Lower lobe of right lung (tissue), 2 donors: ENCODE measurements at regions not wholly inside any gene's neighbourhood (a gene's known extent, or its start where the extent isn't known, plus 50 kb on each side); places are given as distances from the start of the nearest gene placed in this dataset.

Experiments
- ATAC-seq, 2 donors: fragments of 200-7000 bp; cut with Tn5 transposase; one replicate each; pipeline ENCODE4 v1.9.1; 2020 to 2022; ENCODE audit warnings: mild to moderate bottlenecking in 2 of 2, moderate library complexity in 2 of 2
- DNase-seq: peaks from one replicate; pipeline ENCODE4 v3.0.0-alpha.2; 2020
- H3K27ac ChIP-seq: fragments of 200-600 bp; one replicate; pipeline ENCODE4 v1.8.0; 2022
- H3K27me3 ChIP-seq: fragments of 200-600 bp; one replicate; pipeline ENCODE4 v1.8.0; 2022; ENCODE audit warnings: low read depth
- H3K36me3 ChIP-seq: fragments of 200-600 bp; one replicate; pipeline ENCODE4 v1.8.0; 2022; ENCODE audit warnings: mild to moderate bottlenecking
- H3K4me1 ChIP-seq: fragments of 200-600 bp; one replicate; pipeline ENCODE4 v1.8.0; 2022
- H3K4me3 ChIP-seq: fragments of 200-600 bp; one replicate; pipeline ENCODE4 v1.8.0; 2022; ENCODE audit warnings: mild to moderate bottlenecking
- H3K9me3 ChIP-seq: fragments of 200-600 bp; one replicate; pipeline ENCODE4 v1.8.0; 2022
- intact Hi-C: fragments of 100-400 bp; cut with DNase I; formaldehyde crosslinking; loops from one replicate; pipeline ENCODE4 v1.11.0; 2022
- TF ChIP-seq, protein P1 (sequence below): fragments of 200-600 bp; IDR thresholded peaks from one replicate; pipeline ENCODE4 v1.8.0; 2022; ENCODE audit warnings: antibody characterized with exemption, mild to moderate bottlenecking
- donor health status: DM: no; HTN: yes; CAD: no; lungs with severe emphysema.

DNA sequence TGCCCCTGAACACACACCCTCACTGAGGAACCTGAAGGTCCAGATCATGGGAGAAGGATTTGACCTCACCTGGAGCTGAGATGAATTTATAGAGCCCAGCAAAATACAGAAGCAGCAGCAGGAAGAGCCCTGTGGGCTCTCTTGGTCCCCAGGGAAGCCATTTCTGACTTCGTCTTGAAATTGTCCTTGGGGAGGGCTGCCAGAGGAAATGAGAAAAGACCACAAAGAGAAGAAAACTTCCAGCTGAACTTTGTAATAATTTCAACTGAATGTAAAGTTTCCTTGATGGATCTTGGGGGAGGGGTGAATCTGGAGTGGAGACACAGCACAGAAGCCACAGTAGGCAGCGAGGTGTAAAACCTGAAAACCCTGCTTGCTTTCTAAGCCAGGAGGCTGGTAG lies 500.9 kb upstream of the NXPH2 start:
- TF ChIP-seq, protein P1, sequence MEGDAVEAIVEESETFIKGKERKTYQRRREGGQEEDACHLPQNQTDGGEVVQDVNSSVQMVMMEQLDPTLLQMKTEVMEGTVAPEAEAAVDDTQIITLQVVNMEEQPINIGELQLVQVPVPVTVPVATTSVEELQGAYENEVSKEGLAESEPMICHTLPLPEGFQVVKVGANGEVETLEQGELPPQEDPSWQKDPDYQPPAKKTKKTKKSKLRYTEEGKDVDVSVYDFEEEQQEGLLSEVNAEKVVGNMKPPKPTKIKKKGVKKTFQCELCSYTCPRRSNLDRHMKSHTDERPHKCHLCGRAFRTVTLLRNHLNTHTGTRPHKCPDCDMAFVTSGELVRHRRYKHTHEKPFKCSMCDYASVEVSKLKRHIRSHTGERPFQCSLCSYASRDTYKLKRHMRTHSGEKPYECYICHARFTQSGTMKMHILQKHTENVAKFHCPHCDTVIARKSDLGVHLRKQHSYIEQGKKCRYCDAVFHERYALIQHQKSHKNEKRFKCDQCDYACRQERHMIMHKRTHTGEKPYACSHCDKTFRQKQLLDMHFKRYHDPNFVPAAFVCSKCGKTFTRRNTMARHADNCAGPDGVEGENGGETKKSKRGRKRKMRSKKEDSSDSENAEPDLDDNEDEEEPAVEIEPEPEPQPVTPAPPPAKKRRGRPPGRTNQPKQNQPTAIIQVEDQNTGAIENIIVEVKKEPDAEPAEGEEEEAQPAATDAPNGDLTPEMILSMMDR, result no peak
- Histone ChIP-seq H3K9me3 (no peaks in the 10 kb centered on the region), H3K4me3 (no peak overlapping the region), H3K27me3 (no peaks in the 10 kb centered on the region), H3K36me3 (no peaks in the 10 kb centered on the region), H3K4me1 (no peaks in the 10 kb centered on the region), H3K27ac (no peak overlapping the region)
- intact Hi-C loops, result no loop called here
- DNase-seq, result no peak
- no peak for ATAC-seq

DNA sequence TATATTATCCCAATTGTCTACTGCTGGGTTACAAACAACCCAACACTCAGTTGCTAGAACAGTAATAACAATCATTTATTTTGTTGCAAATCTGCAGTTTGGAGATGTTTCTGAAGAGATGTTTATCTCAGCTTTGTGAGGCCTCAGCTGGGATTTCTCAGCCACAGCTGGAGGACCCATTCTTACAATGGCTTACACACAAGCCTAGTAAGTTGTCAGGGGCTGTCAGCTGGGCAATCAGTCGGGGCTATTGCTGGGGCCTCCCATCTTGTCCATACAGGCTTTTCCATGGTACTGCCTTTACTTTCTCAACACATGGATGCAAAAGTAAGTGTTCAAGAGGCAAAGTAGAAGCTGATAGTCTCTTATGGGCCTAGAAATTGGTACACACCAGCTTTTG lies 491.7 kb upstream of the NXPH2 start:
- Histone ChIP-seq H3K27me3 (no peaks in the 10 kb centered on the region), H3K36me3 (no peaks in the 10 kb centered on the region), H3K4me1 (no peaks in the 10 kb centered on the region), H3K4me3 (no peak overlapping the region), H3K27ac (no peak overlapping the region), H3K9me3 (no peaks in the 10 kb centered on the region)
- TF ChIP-seq, protein P1, result no peak
- no peak for ATAC-seq
- intact Hi-C loops, result no loop called here
- no peak for DNase-seq

DNA sequence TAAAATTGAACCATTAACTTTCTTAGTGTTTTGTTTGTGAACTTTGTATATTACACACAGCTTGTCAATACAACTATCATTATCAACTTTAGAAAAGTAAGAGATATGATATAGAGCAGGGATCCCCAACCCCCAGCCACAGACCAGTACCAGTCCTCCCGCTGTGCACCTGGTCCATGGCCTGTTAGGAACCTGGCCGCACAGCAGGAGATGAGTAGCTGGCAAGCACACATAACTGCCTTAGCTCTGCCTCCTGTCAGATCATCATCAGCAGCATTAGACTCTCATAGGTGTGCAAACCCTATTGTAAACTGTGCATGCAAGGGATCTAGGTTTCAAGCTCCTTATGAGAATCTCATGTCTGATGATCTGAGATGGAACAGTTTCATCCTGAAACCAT lies 491.0 kb upstream of the NXPH2 start:
- no peak overlapping the region for H3K27ac ChIP-seq
- DNase-seq, result no peak
- H3K9me3 ChIP-seq, result no peaks in the 10 kb centered on the region
- ATAC-seq, result no peak
- H3K27me3 ChIP-seq, result no peaks in the 10 kb centered on the region
- TF ChIP-seq, protein P1, result no peak
- H3K36me3 ChIP-seq, result no peaks in the 10 kb centered on the region
- H3K4me1 ChIP-seq, result no peaks in the 10 kb centered on the region
- intact Hi-C loops, result no loop called here
- no peak overlapping the region for H3K4me3 ChIP-seq

DNA sequence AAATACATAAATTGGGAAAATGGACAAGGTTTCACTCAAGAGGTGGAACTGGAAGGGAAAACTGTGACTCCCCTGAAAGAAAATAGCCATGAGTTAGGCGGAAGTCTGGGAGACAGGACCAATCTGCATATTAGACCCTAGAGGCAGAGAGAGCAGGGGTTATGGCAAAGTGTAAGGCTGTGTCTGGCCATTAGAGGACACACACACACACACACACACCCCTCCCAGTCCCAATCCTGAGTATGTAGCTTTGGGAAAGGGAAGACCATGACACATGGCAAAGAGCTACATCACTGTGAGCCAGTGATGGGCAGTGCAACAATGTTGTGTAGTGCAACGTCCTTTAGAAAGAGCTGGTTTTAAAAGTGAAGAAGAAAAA lies 479.9 kb upstream of the NXPH2 start:
- Histone ChIP-seq H3K4me1 (no peaks in the 10 kb centered on the region), H3K9me3 (no peaks in the 10 kb centered on the region), H3K27me3 (no peaks in the 10 kb centered on the region), H3K36me3 (no peaks in the 10 kb centered on the region), H3K4me3 (no peak overlapping the region), H3K27ac (no peak overlapping the region)
- ATAC-seq, result no peak
- TF ChIP-seq, protein P1, result no peak
- DNase-seq, result no peak
- intact Hi-C loops, result no loop called here

DNA sequence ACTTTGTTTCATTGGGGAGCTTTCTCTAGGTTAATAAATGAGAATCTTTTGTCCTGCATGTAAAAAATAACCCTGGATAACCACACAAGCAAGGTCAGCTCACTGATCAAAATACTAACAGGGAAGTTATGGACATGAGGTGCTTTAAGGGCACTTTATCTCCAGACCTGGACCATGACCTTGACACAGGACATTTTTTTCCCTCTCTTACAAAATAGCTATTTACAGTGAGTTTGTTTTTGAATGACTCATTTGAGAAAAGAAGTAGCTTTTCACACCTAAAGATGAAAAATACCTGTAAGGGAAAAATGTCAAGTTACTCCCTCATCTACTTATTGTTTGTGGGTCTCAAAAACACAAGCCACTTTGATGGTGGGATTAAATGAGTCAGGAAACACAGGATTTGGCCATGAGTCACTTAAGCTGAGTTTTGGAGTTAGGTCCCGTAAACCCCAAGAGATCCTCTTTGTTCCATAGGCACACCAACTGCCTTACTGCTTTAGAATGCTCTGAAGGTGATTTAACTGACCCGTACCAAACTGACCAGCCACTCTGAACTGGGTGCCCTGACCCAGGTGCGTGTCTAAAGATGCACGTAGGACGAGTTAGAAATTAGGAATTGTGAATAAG lies 479.3 kb upstream of the NXPH2 start:
- TF ChIP-seq, protein P1, result no peak
- no peaks in the 10 kb centered on the region for H3K36me3 ChIP-seq
- no peak overlapping the region for H3K27ac ChIP-seq
- ATAC-seq (no peak), DNase-seq (no peak)
- H3K9me3 ChIP-seq, result no peaks in the 10 kb centered on the region
- intact Hi-C loops, result no loop called here
- H3K4me3 ChIP-seq, result no peak overlapping the region
- H3K27me3 ChIP-seq, result no peaks in the 10 kb centered on the region
- H3K4me1 ChIP-seq, result no peaks in the 10 kb centered on the region

DNA sequence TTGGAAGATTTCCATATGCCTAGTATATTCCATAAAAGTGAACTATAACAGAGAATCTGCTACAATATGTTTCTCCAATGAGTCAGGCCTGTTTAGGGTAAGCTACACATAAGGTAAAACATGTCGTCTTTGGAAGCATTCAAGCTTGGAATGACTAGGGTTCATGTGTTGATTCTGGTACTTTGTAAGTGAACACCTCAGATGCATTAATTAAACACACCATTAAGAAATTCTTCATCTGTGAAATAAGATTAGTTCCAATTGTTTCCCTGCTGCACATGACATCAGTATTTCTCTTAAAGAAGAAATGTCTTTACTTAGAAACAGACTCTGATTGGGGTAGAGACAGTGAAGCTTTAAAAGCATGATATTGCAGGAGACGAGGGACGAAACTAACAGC lies 461.1 kb upstream of the NXPH2 start:
- TF ChIP-seq, protein P1, result no peak
- H3K4me3 ChIP-seq, result no peak overlapping the region
- H3K9me3 ChIP-seq, result no peaks in the 10 kb centered on the region
- H3K27me3 ChIP-seq, result no peaks in the 10 kb centered on the region
- DNase-seq, result no peak
- no peak for ATAC-seq
- intact Hi-C loops, result no loop called here
- H3K4me1 ChIP-seq, result no peaks in the 10 kb centered on the region
- no peak overlapping the region for H3K27ac ChIP-seq
- H3K36me3 ChIP-seq, result no peaks in the 10 kb centered on the region
